ENCODE measurements at regions not wholly inside any gene's neighbourhood (a gene's known extent, or its start where the extent isn't known, plus 50 kb on each side); places are given as distances from the start of the nearest gene placed in this dataset.
"Not testable (repeated sequence)": the region's sequence is repeated elsewhere in the genome, so short reads cannot be mapped to it uniquely, and the experiment has no call there.

GRCh38 chr11:81278991-81279390 is 1454.7 kb downstream of the FAM181B start:
- DNase-seq (ENCODE audit: insufficient read length) (no peak), FAIRE-seq (no peak)
- TF ChIP-seq POLR2AphosphoS5 (IDR thresholded peaks at IDR 0.05; ENCODE audit: low read depth, low read length) (no peak), TAF1 (IDR thresholded peaks at IDR 0.05; ENCODE audit: borderline replicate concordance, low read depth, low read length) (no peak), POLR2A (IDR thresholded peaks at IDR 0.05; ENCODE audit: low read depth, low read length) (no peak)

- TF ChIP-seq TAF1 (IDR thresholded peaks at IDR 0.05; ENCODE audit: borderline replicate concordance, low read depth, low read length), result no peak
- no peak for TF ChIP-seq POLR2A (IDR thresholded peaks at IDR 0.05; ENCODE audit: low read depth, low read length)
- FAIRE-seq (no peak), DNase-seq (ENCODE audit: insufficient read length) (no peak)
Observed at GRCh38 chr11:81270686-81271085, 1463.0 kb downstream of the FAM181B start.

- DNase-seq (ENCODE audit: insufficient read length), result no peak
- FAIRE-seq, result no peak
- no peak for TF ChIP-seq POLR2AphosphoS5 (IDR thresholded peaks at IDR 0.05; ENCODE audit: low read depth, low read length)
- TF ChIP-seq TAF1 (IDR thresholded peaks at IDR 0.05; ENCODE audit: borderline replicate concordance, low read depth, low read length), result no peak
Observed at GRCh38 chr11:81267246-81267645, 1466.4 kb downstream of the FAM181B start.

GRCh38 chr11:81259471-81259870 is 1474.2 kb downstream of the FAM181B start:
- no peak for DNase-seq (ENCODE audit: insufficient read length)
- TF ChIP-seq POLR2A (IDR thresholded peaks at IDR 0.05; ENCODE audit: low read depth, low read length), result no peak
- TF ChIP-seq TAF1 (IDR thresholded peaks at IDR 0.05; ENCODE audit: borderline replicate concordance, low read depth, low read length), result no peak
- no peak for TF ChIP-seq POLR2AphosphoS5 (IDR thresholded peaks at IDR 0.05; ENCODE audit: low read depth, low read length)
- FAIRE-seq, result no peak

- TF ChIP-seq POLR2A (IDR thresholded peaks at IDR 0.05; ENCODE audit: low read depth, low read length) (no peak), TAF1 (IDR thresholded peaks at IDR 0.05; ENCODE audit: borderline replicate concordance, low read depth, low read length) (no peak), POLR2AphosphoS5 (IDR thresholded peaks at IDR 0.05; ENCODE audit: low read depth, low read length) (no peak)
- no peak for DNase-seq (ENCODE audit: insufficient read length)
- no peak for FAIRE-seq
Observed at GRCh38 chr11:81255895-81256294, 1477.8 kb downstream of the FAM181B start.

GRCh38 chr11:81253244-81253643 is 1480.4 kb downstream of the FAM181B start:
- FAIRE-seq, result no peak
- DNase-seq (ENCODE audit: insufficient read length), result no peak

GRCh38 chr11:81246941-81247340 is 1486.7 kb downstream of the FAM181B start:
- no peak for DNase-seq (ENCODE audit: insufficient read length)
- FAIRE-seq, result no peak
- TF ChIP-seq POLR2A (IDR thresholded peaks at IDR 0.05; ENCODE audit: low read depth, low read length) (no peak), TAF1 (IDR thresholded peaks at IDR 0.05; ENCODE audit: borderline replicate concordance, low read depth, low read length) (no peak), POLR2AphosphoS5 (IDR thresholded peaks at IDR 0.05; ENCODE audit: low read depth, low read length) (no peak)

More at GRCh38 chr11:81253244-81253643, 1480.4 kb downstream of the FAM181B start:
- TF ChIP-seq POLR2A (IDR thresholded peaks at IDR 0.05; ENCODE audit: low read depth, low read length), result no peak
- TF ChIP-seq TAF1 (IDR thresholded peaks at IDR 0.05; ENCODE audit: borderline replicate concordance, low read depth, low read length), result no peak
- TF ChIP-seq POLR2AphosphoS5 (IDR thresholded peaks at IDR 0.05; ENCODE audit: low read depth, low read length), result no peak

GRCh38 chr11:81245791-81246190 is 1487.9 kb downstream of the FAM181B start:
- no peak for FAIRE-seq
- TF ChIP-seq TAF1 (IDR thresholded peaks at IDR 0.05; ENCODE audit: borderline replicate concordance, low read depth, low read length) (no peak), POLR2A (IDR thresholded peaks at IDR 0.05; ENCODE audit: low read depth, low read length) (no peak), POLR2AphosphoS5 (IDR thresholded peaks at IDR 0.05; ENCODE audit: low read depth, low read length) (no peak)
- DNase-seq (ENCODE audit: insufficient read length), result no peak

- FAIRE-seq (no peak), DNase-seq (ENCODE audit: insufficient read length) (no peak)
- TF ChIP-seq POLR2A (IDR thresholded peaks at IDR 0.05; ENCODE audit: low read depth, low read length), result no peak
- no peak for TF ChIP-seq POLR2AphosphoS5 (IDR thresholded peaks at IDR 0.05; ENCODE audit: low read depth, low read length)
- TF ChIP-seq TAF1 (IDR thresholded peaks at IDR 0.05; ENCODE audit: borderline replicate concordance, low read depth, low read length), result no peak
Observed at GRCh38 chr11:81241672-81242275, 1491.9 kb downstream of the FAM181B start.

- FAIRE-seq, result no peak
- no peak for TF ChIP-seq TAF1 (IDR thresholded peaks at IDR 0.05; ENCODE audit: borderline replicate concordance, low read depth, low read length)
- TF ChIP-seq POLR2A (IDR thresholded peaks at IDR 0.05; ENCODE audit: low read depth, low read length), result no peak
- TF ChIP-seq POLR2AphosphoS5 (IDR thresholded peaks at IDR 0.05; ENCODE audit: low read depth, low read length), result no peak
- no peak for DNase-seq (ENCODE audit: insufficient read length)
Observed at GRCh38 chr11:81237139-81237538, 1496.5 kb downstream of the FAM181B start.

GRCh38 chr11:81227409-81227808 is 1506.3 kb downstream of the FAM181B start:
- not testable (repeated sequence) for FAIRE-seq

GRCh38 chr11:81224396-81224795 is 1509.3 kb downstream of the FAM181B start:
- DNase-seq (ENCODE audit: insufficient read length) (no peak), FAIRE-seq (no peak)
- no peak for TF ChIP-seq POLR2AphosphoS5 (IDR thresholded peaks at IDR 0.05; ENCODE audit: low read depth, low read length)
- no peak for TF ChIP-seq TAF1 (IDR thresholded peaks at IDR 0.05; ENCODE audit: borderline replicate concordance, low read depth, low read length)
- TF ChIP-seq POLR2A (IDR thresholded peaks at IDR 0.05; ENCODE audit: low read depth, low read length), result no peak

More at GRCh38 chr11:81227409-81227808, 1506.3 kb downstream of the FAM181B start:
- DNase-seq (ENCODE audit: insufficient read length), result not testable (repeated sequence)

GRCh38 chr11:81222491-81222890 is 1511.2 kb downstream of the FAM181B start:
- no peak for DNase-seq (ENCODE audit: insufficient read length)
- no peak for FAIRE-seq
- TF ChIP-seq TAF1 (IDR thresholded peaks at IDR 0.05; ENCODE audit: borderline replicate concordance, low read depth, low read length), result no peak
- TF ChIP-seq POLR2AphosphoS5 (IDR thresholded peaks at IDR 0.05; ENCODE audit: low read depth, low read length), result no peak
- TF ChIP-seq POLR2A (IDR thresholded peaks at IDR 0.05; ENCODE audit: low read depth, low read length), result no peak

Data from GM12892 (cell line).